ENCODE measurements at regions not wholly inside any gene's neighbourhood (a gene's known extent, or its start where the extent isn't known, plus 50 kb on each side); places are given as distances from the start of the nearest gene placed in this dataset.

GRCh38 chr10:128604025-128604424 is 477.8 kb upstream of the MKI67 start:
- DNase-seq (ENCODE audit: extremely low read depth in 1 of 2, low read depth in 1 of 2): no peak

- DNase-seq (ENCODE audit: extremely low read depth in 1 of 2, low read depth in 1 of 2): no peak
These were observed 479.0 kb upstream of the MKI67 start for GRCh38 chr10:128605180-128605579.

GRCh38 chr10:128606055-128606454 is 479.8 kb upstream of the MKI67 start:
- DNase-seq (ENCODE audit: extremely low read depth in 1 of 2, low read depth in 1 of 2): no peak

GRCh38 chr10:128608791-128609190 is 482.6 kb upstream of the MKI67 start:
- no peak for DNase-seq (ENCODE audit: extremely low read depth in 1 of 2, low read depth in 1 of 2)

- DNase-seq (ENCODE audit: extremely low read depth in 1 of 2, low read depth in 1 of 2): no peak
These were observed 483.2 kb upstream of the MKI67 start for GRCh38 chr10:128609460-128609859.

- no peak for DNase-seq (ENCODE audit: extremely low read depth in 1 of 2, low read depth in 1 of 2)
These were observed 483.9 kb upstream of the MKI67 start for GRCh38 chr10:128610113-128610512.

- DNase-seq (ENCODE audit: extremely low read depth in 1 of 2, low read depth in 1 of 2): no peak
These were observed 486.0 kb upstream of the MKI67 start for GRCh38 chr10:128612195-128612594.

GRCh38 chr10:128612631-128613030 is 486.4 kb upstream of the MKI67 start:
- no peak for DNase-seq (ENCODE audit: extremely low read depth in 1 of 2, low read depth in 1 of 2)

- no peak for DNase-seq (ENCODE audit: extremely low read depth in 1 of 2, low read depth in 1 of 2)
These were observed 487.9 kb upstream of the MKI67 start for GRCh38 chr10:128614016-128614605.

- DNase-seq (ENCODE audit: extremely low read depth in 1 of 2, low read depth in 1 of 2): no peak
These were observed 488.8 kb upstream of the MKI67 start for GRCh38 chr10:128614802-128615553.

- no peak for DNase-seq (ENCODE audit: extremely low read depth in 1 of 2, low read depth in 1 of 2)
These were observed 491.3 kb upstream of the MKI67 start for GRCh38 chr10:128617532-128617931.

GRCh38 chr10:128622706-128623105 is 496.5 kb upstream of the MKI67 start:
- DNase-seq (ENCODE audit: extremely low read depth in 1 of 2, low read depth in 1 of 2): no peak

GRCh38 chr10:128623776-128624175 is 497.6 kb upstream of the MKI67 start:
- no peak for DNase-seq (ENCODE audit: extremely low read depth in 1 of 2, low read depth in 1 of 2)

- DNase-seq (ENCODE audit: extremely low read depth in 1 of 2, low read depth in 1 of 2): no peak
These were observed 498.7 kb upstream of the MKI67 start for GRCh38 chr10:128624656-128625530.

GRCh38 chr10:128625926-128626325 is 499.7 kb upstream of the MKI67 start:
- no peak for DNase-seq (ENCODE audit: extremely low read depth in 1 of 2, low read depth in 1 of 2)

GRCh38 chr10:128626397-128627000 is 500.3 kb upstream of the MKI67 start:
- no peak for DNase-seq (ENCODE audit: extremely low read depth in 1 of 2, low read depth in 1 of 2)

GRCh38 chr10:128627811-128628210 is 501.6 kb upstream of the MKI67 start:
- no peak for DNase-seq (ENCODE audit: extremely low read depth in 1 of 2, low read depth in 1 of 2)

GRCh38 chr10:128628252-128628651 is 502.0 kb upstream of the MKI67 start:
- no peak for DNase-seq (ENCODE audit: extremely low read depth in 1 of 2, low read depth in 1 of 2)

GRCh38 chr10:128629111-128630096 is 503.2 kb upstream of the MKI67 start:
- no peak for DNase-seq (ENCODE audit: extremely low read depth in 1 of 2, low read depth in 1 of 2)

GRCh38 chr10:128630787-128631252 is 504.6 kb upstream of the MKI67 start:
- DNase-seq (ENCODE audit: extremely low read depth in 1 of 2, low read depth in 1 of 2): no peak

Measured in activated CD8-positive, alpha-beta memory T cell treated with anti-CD3 and anti-CD28 coated beads for 1 hour (primary cell).